ENCODE measurements at regions not wholly inside any gene's neighbourhood (a gene's known extent, or its start where the extent isn't known, plus 50 kb on each side); places are given as distances from the start of the nearest gene placed in this dataset.

- Histone ChIP-seq H3K4me3 (no peak overlapping the region), H3K4me1 (replicated peaks in 1 of 2) (no peaks in the 10 kb centered on the region), H3K36me3 (replicated peaks in 1 of 2) (no peaks in the 10 kb centered on the region), H3K9me3 (replicated peaks in 1 of 3) (no peaks in the 10 kb centered on the region), H3K27me3 (no peaks in the 10 kb centered on the region), H3K27ac (no peak overlapping the region)
- WGBS, 4 donors: 68 to 72% (median 71%) methylated on average over 3 of the region's 3 CpGs
- intact Hi-C loops (cut with DNase I): no loop called here
- TF ChIP-seq POLR2A (IDR thresholded peaks at IDR 0.05) (no peak), CTCF (IDR thresholded peaks at IDR 0.05) (no peak)
- DNase-seq: no peak
Measured at GRCh38 chr19:30284885-30285284, 87.3 kb upstream of the ZNF536 start.

GRCh38 chr19:30286378-30286777, 85.8 kb upstream of the ZNF536 start:
- intact Hi-C loops (cut with DNase I): no loop called here
- 86 to 90% (median 89%) methylated on average over 3 of the region's 3 CpGs for WGBS, 4 donors
- TF ChIP-seq CTCF (IDR thresholded peaks at IDR 0.05) (no peak), POLR2A (IDR thresholded peaks at IDR 0.05) (no peak)
- Histone ChIP-seq H3K9me3 (replicated peaks in 1 of 3) (no peaks in the 10 kb centered on the region), H3K4me1 (replicated peaks in 1 of 2) (no peaks in the 10 kb centered on the region), H3K27ac (no peak overlapping the region), H3K27me3 (no peaks in the 10 kb centered on the region), H3K4me3 (no peak overlapping the region), H3K36me3 (replicated peaks in 1 of 2) (no peaks in the 10 kb centered on the region)
- DNase-seq: no peak

DNA sequence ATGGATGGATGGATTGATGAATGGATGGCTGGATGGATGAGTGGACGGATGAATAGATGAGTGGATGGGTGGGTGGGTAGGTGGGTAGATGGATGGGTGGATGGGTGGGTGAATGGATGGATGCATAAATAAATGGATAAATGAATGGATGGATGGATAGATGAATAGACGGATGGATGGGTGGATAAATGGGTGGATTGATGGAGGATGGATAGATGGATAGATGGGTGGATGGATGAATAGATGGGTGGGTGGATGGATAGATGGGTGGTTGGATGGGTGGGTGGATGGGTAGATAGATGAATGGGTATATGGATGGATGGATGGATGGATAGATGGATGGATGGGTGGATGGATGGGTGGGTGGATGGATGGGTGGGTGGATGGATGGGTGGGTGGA, 84.9 kb upstream of the ZNF536 start:
- WGBS, 4 donors: 89 to 94% (median 92%) methylated on average over 2 of the region's 2 CpGs
- DNase-seq: no peak
- no peaks in the 10 kb centered on the region for H3K27me3 ChIP-seq
- no peaks in the 10 kb centered on the region for H3K4me1 ChIP-seq (replicated peaks in 1 of 2)
- H3K4me3 ChIP-seq: no peak overlapping the region
- TF ChIP-seq POLR2A (IDR thresholded peaks at IDR 0.05): no peak
- no peak for TF ChIP-seq CTCF (IDR thresholded peaks at IDR 0.05)
- intact Hi-C loops (cut with DNase I): no loop called here
- H3K9me3 ChIP-seq (replicated peaks in 1 of 3): no peaks in the 10 kb centered on the region
- H3K36me3 ChIP-seq (replicated peaks in 1 of 2): no peaks in the 10 kb centered on the region
- no peak overlapping the region for H3K27ac ChIP-seq

GRCh38 chr19:30287973-30288372, 84.2 kb upstream of the ZNF536 start:
- H3K27ac ChIP-seq: no peak overlapping the region
- DNase-seq: no peak
- H3K4me3 ChIP-seq: no peak overlapping the region
- TF ChIP-seq CTCF (IDR thresholded peaks at IDR 0.05) (no peak), POLR2A (IDR thresholded peaks at IDR 0.05) (no peak)
- 73 to 85% (median 75%) methylated on average over 5 of the region's 5 CpGs for WGBS, 4 donors
- H3K27me3 ChIP-seq: no peaks in the 10 kb centered on the region
- no peaks in the 10 kb centered on the region for H3K36me3 ChIP-seq (replicated peaks in 1 of 2)
- no peaks in the 10 kb centered on the region for H3K9me3 ChIP-seq (replicated peaks in 1 of 3)
- intact Hi-C loops (cut with DNase I): no loop called here
- no peaks in the 10 kb centered on the region for H3K4me1 ChIP-seq (replicated peaks in 1 of 2)
